NB4 (cell line): ENCODE measurements at regions not wholly inside any gene's neighbourhood (a gene's known extent, or its start where the extent isn't known, plus 50 kb on each side); places are given as distances from the start of the nearest gene placed in this dataset.

Source experiments
- CTCF ChIP-seq: IDR thresholded peaks from one replicate; pipeline ENCODE4 v1.5.1; 2012; ENCODE audit warnings: low read depth, low read length
- POLR2A ChIP-seq: IDR thresholded peaks from 2 replicates; pipeline ENCODE4 v1.6.1; 2011; ENCODE audit warnings: mild to moderate bottlenecking; ENCODE audit not compliant: insufficient read length; ENCODE audit errors: extremely low read depth

DNA sequence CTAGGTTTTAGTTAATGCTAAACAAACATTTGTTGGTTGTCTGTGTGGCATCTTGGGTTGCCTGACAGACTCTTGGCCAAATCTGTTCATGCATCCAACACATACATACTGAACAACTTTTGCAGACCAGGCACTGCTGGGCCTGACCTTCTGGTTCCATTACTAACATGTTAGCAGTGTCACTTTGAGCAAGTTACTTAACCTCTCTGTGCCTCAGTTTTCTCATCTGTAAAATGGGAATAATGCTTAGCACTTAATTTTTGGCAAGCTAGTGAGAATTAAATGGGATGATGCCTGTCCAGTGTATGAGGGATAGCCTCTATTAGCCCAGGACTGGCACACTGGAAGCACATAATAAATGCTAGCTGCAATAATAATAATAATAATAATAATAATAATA, 169.9 kb downstream of the DHX35 start:
- TF ChIP-seq CTCF (no peak), POLR2A (no peak)
